Spleen (tissue), 11 donors: ENCODE measurements at regions not wholly inside any gene's neighbourhood (a gene's known extent, or its start where the extent isn't known, plus 50 kb on each side); places are given as distances from the start of the nearest gene placed in this dataset.

Experiments used
- DNase-seq: peaks from one replicate; pipeline ENCODE4 v3.0.0-alpha.2; 2020
- H3K27ac ChIP-seq, 8 donors: fragments of 200-600 bp; sonication (generic) in 7 of 8; 1 replicate in 4 of 8; 2 replicates in 4 of 8; pipeline versions ENCODE4 v1.5.0 to v1.8.0; 2016 to 2021; ENCODE audit warnings: inconsistent platforms in 4 of 8, mild to moderate bottlenecking in 4 of 8, moderate library complexity in 1 of 8
- H3K27me3 ChIP-seq, 7 donors: fragments of 200-600 bp; sonication (generic) in 6 of 7; replicated peaks in 1 of 7; 1 replicate in 4 of 7; 2 replicates in 3 of 7; pipeline versions ENCODE4 v1.5.0 to v1.8.0; 2016 to 2021; ENCODE audit warnings: inconsistent platforms in 3 of 7, mild to moderate bottlenecking in 1 of 7
- H3K36me3 ChIP-seq, 6 donors: fragments of 200-600 bp; sonication (generic) in 5 of 6; 1 replicate in 4 of 6; 2 replicates in 2 of 6; pipeline versions ENCODE4 v1.5.0 to v1.8.0; 2016 to 2021; ENCODE audit warnings: inconsistent platforms in 2 of 6
- H3K4me1 ChIP-seq, 6 donors: fragments of 200-600 bp; sonication (generic) in 5 of 6; 1 replicate in 3 of 6; 2 replicates in 3 of 6; pipeline versions ENCODE4 v1.5.0 to v1.8.0; 2016 to 2021; ENCODE audit warnings: inconsistent platforms in 3 of 6
- H3K4me3 ChIP-seq, 8 donors: fragments of 200-600 bp; sonication (generic) in 7 of 8; 1 replicate in 4 of 8; 2 replicates in 4 of 8; pipeline versions ENCODE4 v1.5.0 to v1.8.0; 2016 to 2021; ENCODE audit warnings: inconsistent platforms in 4 of 8, mild to moderate bottlenecking in 4 of 8, moderate library complexity in 2 of 8
- H3K9me3 ChIP-seq, 8 donors: fragments of 200-600 bp; sonication (generic) in 7 of 8; 1 replicate in 4 of 8; 2 replicates in 4 of 8; pipeline versions ENCODE4 v1.5.0 to v1.8.0; 2016 to 2021; ENCODE audit warnings: inconsistent platforms in 4 of 8
- CTCF ChIP-seq, 11 experiments: fragments of 200-600 bp in 7 of 11; fragments of 450-650 bp in 4 of 11; sonication (generic) in 4 of 11; IDR thresholded peaks in 8 of 11; conservative IDR thresholded peaks in 3 of 11; 1 replicate in 7 of 11; 2 replicates in 4 of 11; pipeline versions ENCODE4 v1.4.0 to v1.8.0; 2016 to 2021; ENCODE audit warnings: antibody characterized with exemption in 11 of 11, inconsistent platforms in 4 of 11, mild to moderate bottlenecking in 1 of 11
- POLR2A ChIP-seq, 3 donors: fragments of 450-650 bp; IDR thresholded peaks; one replicate each; pipeline ENCODE4 v1.5.1; 2017; ENCODE audit warnings: antibody characterized with exemption in 3 of 3, mild to moderate bottlenecking in 1 of 3
- POLR2AphosphoS5 ChIP-seq, 3 donors: sonication (generic); formaldehyde crosslinking; IDR thresholded peaks; one replicate each; pipeline ENCODE4 v1.5.1; 2017; ENCODE audit warnings: antibody characterized with exemption in 3 of 3
- WGBS, 5 donors: extraction: QIAGEN DNeasy Blood & Tissue Kit in 3 of 5; methylation state at CpG; one replicate each; pipeline versions ENCODE4 v1.1.5 to v1.1.7; 2013 to 2018; 5-methylcytosine and 5-hydroxymethylcytosine counted together
- intact Hi-C: fragments of 100-400 bp; cut with DNase I; formaldehyde crosslinking; loops from one replicate; pipeline ENCODE4 v1.15.0; 2023; ENCODE audit warnings: low total_unique reads
- donor health status: healthy with polysubstance abuse.
- donor health status: DM: no; HTN: no; CAD: no; lungs with moderate emphysema.
- donor health status: DM: no; HTN: no; CAD: no.
- donor health status: Bipolar disorder and iron deficiency.
- donor health status: healthy.
- donor health status: DM: no; HTN: no; CAD: no.
- donor health status: DM: yes; HTN: yes; CAD: no.

- TF ChIP-seq POLR2AphosphoS5 (IDR thresholded peaks at IDR 0.05) (no peak), CTCF (IDR thresholded peaks at IDR 0.05 in 8 of 11, conservative IDR thresholded peaks at IDR 0.05 in 3 of 11) (no peak), POLR2A (IDR thresholded peaks at IDR 0.05) (no peak)
- H3K27me3 ChIP-seq, result no peaks in the 10 kb centered on the region
- WGBS, 5 donors, result 80 to 88% (median 87%) methylated on average over 10 of the region's 10 CpGs
- H3K4me3 ChIP-seq, result no peak overlapping the region
- no peak overlapping the region for H3K27ac ChIP-seq
- no peaks in the 10 kb centered on the region for H3K36me3 ChIP-seq
- intact Hi-C loops, result no loop called here
- no peak for DNase-seq
- H3K9me3 ChIP-seq, result peaks cover 0 to 4% (median 0%) of the 10 kb centered on the region in 8 donors
- H3K4me1 ChIP-seq, result no peaks in the 10 kb centered on the region
Observed at GRCh38 chr10:29007748-29008610, 280.9 kb upstream of the LYZL1 start.

GRCh38 chr10:29009464-29009863, 279.4 kb upstream of the LYZL1 start:
- H3K27me3 ChIP-seq, result no peaks in the 10 kb centered on the region
- no peaks in the 10 kb centered on the region for H3K4me1 ChIP-seq
- WGBS, 5 donors, result 69 to 88% (median 77%) methylated on average over 5 of the region's 5 CpGs
- no peak overlapping the region for H3K27ac ChIP-seq
- H3K9me3 ChIP-seq, result peaks cover 0 to 4% (median 0%) of the 10 kb centered on the region in 8 donors
- DNase-seq, result no peak
- intact Hi-C loops, result no loop called here
- no peaks in the 10 kb centered on the region for H3K36me3 ChIP-seq
- no peak overlapping the region for H3K4me3 ChIP-seq
- no peak for TF ChIP-seq POLR2A (IDR thresholded peaks at IDR 0.05)
- TF ChIP-seq POLR2AphosphoS5 (IDR thresholded peaks at IDR 0.05), result no peak
- no peak for TF ChIP-seq CTCF (IDR thresholded peaks at IDR 0.05 in 8 of 11, conservative IDR thresholded peaks at IDR 0.05 in 3 of 11)

- H3K4me3 ChIP-seq, result no peak overlapping the region
- H3K27ac ChIP-seq, result no peak overlapping the region
- TF ChIP-seq POLR2AphosphoS5 (IDR thresholded peaks at IDR 0.05) (no peak), POLR2A (IDR thresholded peaks at IDR 0.05) (no peak), CTCF (IDR thresholded peaks at IDR 0.05 in 8 of 11, conservative IDR thresholded peaks at IDR 0.05 in 3 of 11) (no peak)
- WGBS, 5 donors, result 79 to 90% (median 89%) methylated on average over 4 of the region's 4 CpGs
- DNase-seq, result no peak
- no peaks in the 10 kb centered on the region for H3K36me3 ChIP-seq
- peaks cover 0 to 4% (median 0%) of the 10 kb centered on the region in 8 donors for H3K9me3 ChIP-seq
- no peaks in the 10 kb centered on the region for H3K4me1 ChIP-seq
- intact Hi-C loops, result no loop called here
- H3K27me3 ChIP-seq, result no peaks in the 10 kb centered on the region
Observed at GRCh38 chr10:29011516-29011915, 277.4 kb upstream of the LYZL1 start.

- intact Hi-C loops, result no loop called here
- Histone ChIP-seq H3K9me3 (peaks cover 0 to 4% (median 0%) of the 10 kb centered on the region in 8 donors), H3K4me1 (no peaks in the 10 kb centered on the region), H3K36me3 (no peaks in the 10 kb centered on the region), H3K4me3 (no peak overlapping the region), H3K27me3 (no peaks in the 10 kb centered on the region), H3K27ac (no peak overlapping the region)
- 73 to 82% (median 79%) methylated on average over 9 of the region's 9 CpGs for WGBS, 5 donors
- TF ChIP-seq POLR2A (IDR thresholded peaks at IDR 0.05) (no peak), POLR2AphosphoS5 (IDR thresholded peaks at IDR 0.05) (no peak), CTCF (IDR thresholded peaks at IDR 0.05 in 8 of 11, conservative IDR thresholded peaks at IDR 0.05 in 3 of 11) (no peak)
- DNase-seq, result no peak
Observed at GRCh38 chr10:29012926-29013554, 275.8 kb upstream of the LYZL1 start.
